SH-SY5Y (cell line): ENCODE measurements at regions not wholly inside any gene's neighbourhood (a gene's known extent, or its start where the extent isn't known, plus 50 kb on each side); places are given as distances from the start of the nearest gene placed in this dataset.

Source experiments
- GATA2 ChIP-seq: IDR thresholded peaks from 2 replicates; pipeline ENCODE4 v1.6.1; 2011; ENCODE audit warnings: mild to moderate bottlenecking, low read depth, low read length
- GATA3 ChIP-seq: IDR thresholded peaks from 2 replicates; pipeline ENCODE4 v1.6.1; 2011; ENCODE audit warnings: low read depth, mild to moderate bottlenecking, low read length, moderate library complexity

- TF ChIP-seq GATA2 = no peak
- no peak for TF ChIP-seq GATA3
Measured at GRCh38 chr10:60708666-60709065, 69.6 kb upstream of the CDK1 start.
